HEK293 (cell line): ENCODE measurements at regions not wholly inside any gene's neighbourhood (a gene's known extent, or its start where the extent isn't known, plus 50 kb on each side); places are given as distances from the start of the nearest gene placed in this dataset.

ENCODE experiments used
- CTCF ChIP-seq: fragments of 450-650 bp; formaldehyde crosslinking; IDR thresholded peaks from 2 replicates; pipeline ENCODE4 v1.5.1; 2016; ENCODE audit warnings: missing biosample characterization, missing genetic modification characterization
- KLF7 ChIP-seq: fragments of 450-650 bp; formaldehyde crosslinking; IDR thresholded peaks from 2 replicates; pipeline ENCODE4 v1.5.1; 2016; ENCODE audit warnings: missing biosample characterization, missing genetic modification characterization, borderline replicate concordance
- YY1 ChIP-seq: fragments of 450-650 bp; formaldehyde crosslinking; IDR thresholded peaks from 2 replicates; pipeline ENCODE4 v1.5.1; 2018; ENCODE audit warnings: missing biosample characterization, missing genetic modification characterization
- ZNF175 ChIP-seq: fragments of 450-650 bp; formaldehyde crosslinking; IDR thresholded peaks from 2 replicates; pipeline ENCODE4 v1.5.1; 2016; ENCODE audit warnings: missing biosample characterization, missing genetic modification characterization
- ZSCAN23 ChIP-seq: fragments of 450-650 bp; formaldehyde crosslinking; IDR thresholded peaks from 2 replicates; pipeline ENCODE4 v1.5.1; 2016; ENCODE audit warnings: missing biosample characterization, missing genetic modification characterization
- TF ChIP-seq, protein P1 (sequence below): fragments of 450-650 bp; formaldehyde crosslinking; IDR thresholded peaks from 2 replicates; pipeline ENCODE4 v1.5.1; 2016; ENCODE audit warnings: missing biosample characterization, missing genetic modification characterization
- TF ChIP-seq, protein P2 (sequence below): fragments of 450-650 bp; formaldehyde crosslinking; IDR thresholded peaks from 2 replicates; pipeline ENCODE4 v1.5.1; 2016; ENCODE audit warnings: missing biosample characterization, missing genetic modification characterization, borderline replicate concordance

DNA sequence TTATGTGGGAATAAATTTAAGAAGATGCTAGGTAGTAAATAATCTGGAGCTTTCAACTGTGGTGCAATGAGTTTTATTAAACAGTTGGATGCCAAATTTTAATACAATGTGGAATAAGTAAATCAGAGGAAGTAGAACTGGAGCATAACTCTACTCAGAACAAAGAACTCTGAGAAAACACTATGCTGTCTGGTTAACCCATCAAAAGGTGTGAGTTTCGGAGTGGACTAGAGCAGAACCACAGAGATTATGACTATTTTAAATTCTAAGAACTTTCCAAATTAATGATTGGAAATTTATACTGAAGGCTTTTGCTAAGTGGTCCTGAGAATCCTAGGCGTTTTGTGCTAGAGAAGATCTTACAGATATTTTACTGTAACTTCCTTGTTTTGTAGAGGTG, 132.2 kb downstream of the NTMT2 start:
- TF ChIP-seq CTCF (tag by site-specific recombination), result no peak
- no peak for TF ChIP-seq KLF7 (tag by site-specific recombination)
- no peak for TF ChIP-seq ZNF175 (tag by site-specific recombination)
- TF ChIP-seq, protein P1, sequence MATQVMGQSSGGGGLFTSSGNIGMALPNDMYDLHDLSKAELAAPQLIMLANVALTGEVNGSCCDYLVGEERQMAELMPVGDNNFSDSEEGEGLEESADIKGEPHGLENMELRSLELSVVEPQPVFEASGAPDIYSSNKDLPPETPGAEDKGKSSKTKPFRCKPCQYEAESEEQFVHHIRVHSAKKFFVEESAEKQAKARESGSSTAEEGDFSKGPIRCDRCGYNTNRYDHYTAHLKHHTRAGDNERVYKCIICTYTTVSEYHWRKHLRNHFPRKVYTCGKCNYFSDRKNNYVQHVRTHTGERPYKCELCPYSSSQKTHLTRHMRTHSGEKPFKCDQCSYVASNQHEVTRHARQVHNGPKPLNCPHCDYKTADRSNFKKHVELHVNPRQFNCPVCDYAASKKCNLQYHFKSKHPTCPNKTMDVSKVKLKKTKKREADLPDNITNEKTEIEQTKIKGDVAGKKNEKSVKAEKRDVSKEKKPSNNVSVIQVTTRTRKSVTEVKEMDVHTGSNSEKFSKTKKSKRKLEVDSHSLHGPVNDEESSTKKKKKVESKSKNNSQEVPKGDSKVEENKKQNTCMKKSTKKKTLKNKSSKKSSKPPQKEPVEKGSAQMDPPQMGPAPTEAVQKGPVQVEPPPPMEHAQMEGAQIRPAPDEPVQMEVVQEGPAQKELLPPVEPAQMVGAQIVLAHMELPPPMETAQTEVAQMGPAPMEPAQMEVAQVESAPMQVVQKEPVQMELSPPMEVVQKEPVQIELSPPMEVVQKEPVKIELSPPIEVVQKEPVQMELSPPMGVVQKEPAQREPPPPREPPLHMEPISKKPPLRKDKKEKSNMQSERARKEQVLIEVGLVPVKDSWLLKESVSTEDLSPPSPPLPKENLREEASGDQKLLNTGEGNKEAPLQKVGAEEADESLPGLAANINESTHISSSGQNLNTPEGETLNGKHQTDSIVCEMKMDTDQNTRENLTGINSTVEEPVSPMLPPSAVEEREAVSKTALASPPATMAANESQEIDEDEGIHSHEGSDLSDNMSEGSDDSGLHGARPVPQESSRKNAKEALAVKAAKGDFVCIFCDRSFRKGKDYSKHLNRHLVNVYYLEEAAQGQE, result no peak
- no peak for TF ChIP-seq YY1 (tag by site-specific recombination)
- TF ChIP-seq, protein P2, sequence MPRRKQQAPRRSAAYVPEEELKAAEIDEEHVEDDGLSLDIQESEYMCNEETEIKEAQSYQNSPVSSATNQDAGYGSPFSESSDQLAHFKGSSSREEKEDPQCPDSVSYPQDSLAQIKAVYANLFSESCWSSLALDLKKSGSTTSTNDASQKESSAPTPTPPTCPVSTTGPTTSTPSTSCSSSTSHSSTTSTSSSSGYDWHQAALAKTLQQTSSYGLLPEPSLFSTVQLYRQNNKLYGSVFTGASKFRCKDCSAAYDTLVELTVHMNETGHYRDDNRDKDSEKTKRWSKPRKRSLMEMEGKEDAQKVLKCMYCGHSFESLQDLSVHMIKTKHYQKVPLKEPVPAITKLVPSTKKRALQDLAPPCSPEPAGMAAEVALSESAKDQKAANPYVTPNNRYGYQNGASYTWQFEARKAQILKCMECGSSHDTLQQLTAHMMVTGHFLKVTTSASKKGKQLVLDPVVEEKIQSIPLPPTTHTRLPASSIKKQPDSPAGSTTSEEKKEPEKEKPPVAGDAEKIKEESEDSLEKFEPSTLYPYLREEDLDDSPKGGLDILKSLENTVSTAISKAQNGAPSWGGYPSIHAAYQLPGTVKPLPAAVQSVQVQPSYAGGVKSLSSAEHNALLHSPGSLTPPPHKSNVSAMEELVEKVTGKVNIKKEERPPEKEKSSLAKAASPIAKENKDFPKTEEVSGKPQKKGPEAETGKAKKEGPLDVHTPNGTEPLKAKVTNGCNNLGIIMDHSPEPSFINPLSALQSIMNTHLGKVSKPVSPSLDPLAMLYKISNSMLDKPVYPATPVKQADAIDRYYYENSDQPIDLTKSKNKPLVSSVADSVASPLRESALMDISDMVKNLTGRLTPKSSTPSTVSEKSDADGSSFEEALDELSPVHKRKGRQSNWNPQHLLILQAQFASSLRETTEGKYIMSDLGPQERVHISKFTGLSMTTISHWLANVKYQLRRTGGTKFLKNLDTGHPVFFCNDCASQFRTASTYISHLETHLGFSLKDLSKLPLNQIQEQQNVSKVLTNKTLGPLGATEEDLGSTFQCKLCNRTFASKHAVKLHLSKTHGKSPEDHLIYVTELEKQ (tag by site-specific recombination), result no peak
- no peak for TF ChIP-seq ZSCAN23 (tag by site-specific recombination)
